Osteocyte (in vitro differentiated cells): ENCODE measurements at regions not wholly inside any gene's neighbourhood (a gene's known extent, or its start where the extent isn't known, plus 50 kb on each side); places are given as distances from the start of the nearest gene placed in this dataset.

ENCODE experiments used
- DNase-seq: peaks from one replicate; pipeline ENCODE4 v3.0.0; 2021; ENCODE audit warnings: mixed read lengths; ENCODE audit not compliant: unreplicated experiment; ENCODE audit errors: extremely low spot score
- H3K27ac Mint-ChIP-seq: one replicate; pipeline ENCODE4 v1.8.0; 2021; ENCODE audit warnings: mild to moderate bottlenecking, mixed read lengths; ENCODE audit not compliant: unreplicated experiment
- H3K27me3 Mint-ChIP-seq: one replicate; pipeline ENCODE4 v1.8.0; 2021; ENCODE audit warnings: mixed read lengths; ENCODE audit not compliant: unreplicated experiment
- H3K36me3 Mint-ChIP-seq: one replicate; pipeline ENCODE4 v1.8.0; 2021; ENCODE audit warnings: mixed read lengths; ENCODE audit not compliant: unreplicated experiment
- H3K4me1 Mint-ChIP-seq: one replicate; pipeline ENCODE4 v1.8.0; 2021; ENCODE audit warnings: mixed read lengths; ENCODE audit not compliant: unreplicated experiment
- H3K4me3 Mint-ChIP-seq: one replicate; pipeline ENCODE4 v1.8.0; 2021; ENCODE audit warnings: mild to moderate bottlenecking, moderate library complexity, mixed read lengths; ENCODE audit not compliant: unreplicated experiment
- H3K9me3 Mint-ChIP-seq: one replicate; pipeline ENCODE4 v1.8.0; 2021; ENCODE audit warnings: mixed read lengths; ENCODE audit not compliant: unreplicated experiment
- CTCF ChIP-seq: fragments of 200-600 bp; sonication (generic); IDR thresholded peaks from 2 replicates; pipeline ENCODE4 v1.5.0; 2021; ENCODE audit warnings: antibody characterized with exemption, mild to moderate bottlenecking, moderate library complexity

GRCh38 chr1:88139633-88140032 is 544.4 kb upstream of the PKN2 start:
- DNase-seq, result no peak
- no peaks in the 10 kb centered on the region for H3K4me1 Mint-ChIP-seq
- no peak overlapping the region for H3K27ac Mint-ChIP-seq
- H3K4me3 Mint-ChIP-seq, result no peak overlapping the region
- peaks cover 2% of the 10 kb centered on the region for H3K27me3 Mint-ChIP-seq
- no peaks in the 10 kb centered on the region for H3K9me3 Mint-ChIP-seq
- no peaks in the 10 kb centered on the region for H3K36me3 Mint-ChIP-seq
- no peak for TF ChIP-seq CTCF

- H3K4me3 Mint-ChIP-seq, result no peak overlapping the region
- peaks cover 5% of the 10 kb centered on the region for H3K9me3 Mint-ChIP-seq
- no peak overlapping the region for H3K27ac Mint-ChIP-seq
- H3K4me1 Mint-ChIP-seq, result no peaks in the 10 kb centered on the region
- H3K36me3 Mint-ChIP-seq, result no peaks in the 10 kb centered on the region
- H3K27me3 Mint-ChIP-seq, result peaks cover 2% of the 10 kb centered on the region
- DNase-seq, result no peak
- TF ChIP-seq CTCF, result no peak
These were observed 543.7 kb upstream of the PKN2 start for GRCh38 chr1:88140325-88140724.

- Mint-ChIP-seq H3K4me1 (no peaks in the 10 kb centered on the region), H3K4me3 (no peak overlapping the region)
- no peak for TF ChIP-seq CTCF
These were observed 542.5 kb upstream of the PKN2 start for GRCh38 chr1:88141499-88142074.

GRCh38 chr1:88145752-88146151 is 538.3 kb upstream of the PKN2 start:
- Mint-ChIP-seq H3K27ac (no peak overlapping the region), H3K4me1 (no peaks in the 10 kb centered on the region), H3K4me3 (no peak overlapping the region), H3K27me3 (peaks cover 5% of the 10 kb centered on the region), H3K36me3 (no peaks in the 10 kb centered on the region), H3K9me3 (peaks cover 7% of the 10 kb centered on the region)
- no peak for TF ChIP-seq CTCF
- DNase-seq, result no peak

More at GRCh38 chr1:88141499-88142074, 542.5 kb upstream of the PKN2 start:
- Mint-ChIP-seq H3K27ac (no peak overlapping the region), H3K9me3 (peaks cover 7% of the 10 kb centered on the region), H3K36me3 (no peaks in the 10 kb centered on the region), H3K27me3 (peaks cover 2% of the 10 kb centered on the region)
- DNase-seq, result no peak

GRCh38 chr1:88149686-88150085 is 534.4 kb upstream of the PKN2 start:
- TF ChIP-seq CTCF, result no peak
- H3K4me1 Mint-ChIP-seq, result no peaks in the 10 kb centered on the region
- no peak overlapping the region for H3K27ac Mint-ChIP-seq
- DNase-seq, result no peak
- no peak overlapping the region for H3K4me3 Mint-ChIP-seq
- H3K9me3 Mint-ChIP-seq, result peaks cover 7% of the 10 kb centered on the region
- peaks cover 3% of the 10 kb centered on the region for H3K27me3 Mint-ChIP-seq
- H3K36me3 Mint-ChIP-seq, result no peaks in the 10 kb centered on the region
